ENCODE measurements at regions not wholly inside any gene's neighbourhood (a gene's known extent, or its start where the extent isn't known, plus 50 kb on each side); places are given as distances from the start of the nearest gene placed in this dataset.

DNA sequence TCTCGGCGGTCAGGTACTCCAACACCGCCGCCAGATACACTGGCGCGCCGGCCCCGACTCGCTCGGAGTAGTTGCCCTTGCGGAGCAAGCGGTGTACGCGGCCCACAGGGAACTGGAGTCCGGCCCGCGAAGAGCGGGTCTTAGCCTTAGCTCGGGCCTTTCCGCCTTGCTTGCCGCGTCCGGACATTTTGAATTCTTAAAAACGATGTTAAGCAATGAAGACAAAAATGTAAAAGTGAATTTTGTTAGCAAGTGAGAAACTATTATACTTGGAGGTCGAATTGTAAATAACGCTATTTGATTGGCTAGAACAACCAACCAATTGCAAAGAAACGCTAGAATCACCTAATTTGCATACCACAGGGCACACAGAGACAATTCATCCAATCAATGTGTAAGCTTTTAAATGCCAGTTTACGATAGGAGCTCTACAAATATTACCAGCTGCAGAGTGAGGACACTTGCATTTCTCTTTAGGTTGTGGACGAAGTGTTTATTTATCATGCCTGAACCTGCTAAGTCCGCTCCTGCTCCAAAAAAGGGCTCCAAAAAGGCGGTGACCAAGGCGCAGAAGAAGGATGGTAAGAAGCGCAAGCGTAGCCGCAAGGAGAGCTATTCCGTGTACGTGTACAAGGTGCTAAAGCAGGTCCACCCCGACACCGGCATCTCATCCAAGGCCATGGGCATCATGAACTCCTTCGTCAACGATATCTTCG is 112.0 kb downstream of the HFE start:
- ATAC-seq (peak; percentile 70 to 75 (median 72)), DNase-seq (peak; percentile 46 to 65)
- H3K27ac ChIP-seq, result peak overlapping the region; percentile 80
- WGBS, 3 donors, result 4 to 6% (median 4%) methylated on average over 42 of the region's 42 CpGs
- H3K4me3 ChIP-seq, result peak overlapping the region; percentile 67
- TF ChIP-seq, protein P1, sequence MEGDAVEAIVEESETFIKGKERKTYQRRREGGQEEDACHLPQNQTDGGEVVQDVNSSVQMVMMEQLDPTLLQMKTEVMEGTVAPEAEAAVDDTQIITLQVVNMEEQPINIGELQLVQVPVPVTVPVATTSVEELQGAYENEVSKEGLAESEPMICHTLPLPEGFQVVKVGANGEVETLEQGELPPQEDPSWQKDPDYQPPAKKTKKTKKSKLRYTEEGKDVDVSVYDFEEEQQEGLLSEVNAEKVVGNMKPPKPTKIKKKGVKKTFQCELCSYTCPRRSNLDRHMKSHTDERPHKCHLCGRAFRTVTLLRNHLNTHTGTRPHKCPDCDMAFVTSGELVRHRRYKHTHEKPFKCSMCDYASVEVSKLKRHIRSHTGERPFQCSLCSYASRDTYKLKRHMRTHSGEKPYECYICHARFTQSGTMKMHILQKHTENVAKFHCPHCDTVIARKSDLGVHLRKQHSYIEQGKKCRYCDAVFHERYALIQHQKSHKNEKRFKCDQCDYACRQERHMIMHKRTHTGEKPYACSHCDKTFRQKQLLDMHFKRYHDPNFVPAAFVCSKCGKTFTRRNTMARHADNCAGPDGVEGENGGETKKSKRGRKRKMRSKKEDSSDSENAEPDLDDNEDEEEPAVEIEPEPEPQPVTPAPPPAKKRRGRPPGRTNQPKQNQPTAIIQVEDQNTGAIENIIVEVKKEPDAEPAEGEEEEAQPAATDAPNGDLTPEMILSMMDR (IDR thresholded peaks at IDR 0.05), result no peak
- no peaks in the 10 kb centered on the region for H3K9me3 ChIP-seq
- intact Hi-C loops (cut with DNase I), result loop anchor here in 1 of 2 donors (5.0 kb wide), 2 partner anchors 33 to 73 kb away; a partner anchor contains a TSS
- H3K36me3 ChIP-seq (ENCODE audit: insufficient read depth in 1 of 2, low read depth in 1 of 2), result no peaks in the 10 kb centered on the region
- H3K4me1 ChIP-seq, result peaks cover 8% of the 10 kb centered on the region
- H3K27me3 ChIP-seq (ENCODE audit: insufficient read depth in 3 of 3, low read length in 2 of 3), result peaks cover 0 to 98% (median 35%) of the 10 kb centered on the region in 3 donors

DNA sequence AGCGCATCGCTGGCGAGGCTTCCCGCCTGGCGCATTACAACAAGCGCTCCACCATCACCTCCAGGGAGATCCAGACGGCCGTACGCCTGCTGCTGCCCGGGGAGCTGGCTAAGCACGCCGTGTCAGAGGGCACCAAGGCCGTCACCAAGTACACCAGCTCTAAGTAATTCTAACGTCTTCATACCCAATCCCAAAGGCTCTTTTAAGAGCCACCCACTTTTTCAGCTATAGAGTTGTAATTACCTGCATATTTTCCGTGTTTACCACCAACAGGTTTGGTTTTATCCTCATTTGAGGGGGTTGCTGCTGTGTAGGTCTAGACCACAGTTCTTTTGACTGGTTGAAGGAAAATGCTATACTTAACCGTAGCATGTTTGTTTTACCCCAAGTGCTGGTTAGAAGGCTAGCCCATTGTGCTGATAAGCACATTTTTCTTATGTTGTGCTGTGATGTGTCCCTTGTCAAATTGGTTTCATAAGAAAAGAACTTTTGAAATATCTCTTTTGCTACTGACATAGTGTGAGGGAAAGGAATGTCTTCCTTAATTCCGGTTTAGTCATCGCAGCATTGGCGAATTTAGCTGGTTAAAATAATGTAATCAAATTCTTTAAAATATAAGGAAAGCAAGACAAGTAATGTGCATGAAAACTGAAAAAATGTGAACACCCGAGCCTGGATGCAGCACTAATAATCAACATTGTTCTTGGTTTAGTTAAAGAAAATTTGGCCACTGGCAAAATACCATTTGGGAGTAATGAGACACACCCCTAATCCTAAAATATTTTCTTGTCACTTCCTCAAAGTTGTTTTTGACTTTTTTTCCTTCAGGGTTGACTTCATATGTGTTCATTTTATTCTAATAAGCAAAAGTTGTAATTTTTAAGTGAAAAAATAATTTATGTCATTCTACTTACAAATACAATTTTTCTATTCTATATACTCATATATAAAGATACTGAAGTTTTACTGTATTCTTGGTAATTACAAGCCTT is 112.8 kb downstream of the HFE start:
- no peak for DNase-seq

GRCh38 chr6:26200918-26201721 is 113.9 kb downstream of the HFE start:
- ATAC-seq, result no peak
- H3K4me1 ChIP-seq, result peaks cover 5% of the 10 kb centered on the region
- intact Hi-C loops (cut with DNase I), result no loop called here

More for the DNA sequence above, 112.8 kb downstream of the HFE start:
- H3K4me3 ChIP-seq, result peak overlapping the region; percentile 67
- WGBS, 3 donors, result 16 to 19% (median 18%) methylated on average over 20 of the region's 20 CpGs
- no peaks in the 10 kb centered on the region for H3K9me3 ChIP-seq
- intact Hi-C loops (cut with DNase I), result loop anchor here in 1 of 2 donors (5.0 kb wide), 2 partner anchors 32 to 72 kb away; a partner anchor contains a TSS
- TF ChIP-seq, protein P1 (IDR thresholded peaks at IDR 0.05), result no peak
- peaks cover 8% of the 10 kb centered on the region for H3K4me1 ChIP-seq
- no peaks in the 10 kb centered on the region for H3K36me3 ChIP-seq (ENCODE audit: insufficient read depth in 1 of 2, low read depth in 1 of 2)
- no peak for ATAC-seq
- H3K27ac ChIP-seq, result peak overlapping the region; percentile 62
- peaks cover 0 to 98% (median 42%) of the 10 kb centered on the region in 3 donors for H3K27me3 ChIP-seq (ENCODE audit: insufficient read depth in 3 of 3, low read length in 2 of 3)

DNA sequence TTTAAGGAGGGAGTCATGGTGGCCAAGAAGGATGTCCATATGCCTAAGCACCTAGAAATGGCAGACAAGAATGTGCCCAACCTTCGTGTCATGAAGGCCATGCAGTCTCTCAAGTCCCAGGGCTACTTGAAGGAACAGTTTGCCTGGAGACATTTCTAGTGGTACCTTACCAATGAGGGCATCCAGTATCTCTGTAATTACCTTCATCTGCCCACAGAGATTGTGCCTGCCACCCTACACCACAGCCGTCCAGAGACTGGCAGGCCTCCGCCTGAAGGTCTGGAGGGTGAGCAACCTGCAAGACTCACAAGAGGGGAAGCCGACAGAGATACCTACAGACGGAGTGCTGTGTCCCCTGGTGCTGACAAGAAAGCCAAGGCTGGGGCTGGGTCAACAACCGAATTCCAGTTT is 115.0 kb downstream of the HFE start:
- ATAC-seq, result no peak

More at GRCh38 chr6:26200918-26201721, 113.9 kb downstream of the HFE start:
- H3K27me3 ChIP-seq (ENCODE audit: insufficient read depth in 3 of 3, low read length in 2 of 3), result peaks cover 0 to 98% (median 41%) of the 10 kb centered on the region in 3 donors
- no peaks in the 10 kb centered on the region for H3K9me3 ChIP-seq
- WGBS, 3 donors, result 94 to 96% (median 95%) methylated on average over 16 of the region's 16 CpGs
- H3K27ac ChIP-seq, result no peak overlapping the region
- no peak overlapping the region for H3K4me3 ChIP-seq
- TF ChIP-seq, protein P1 (IDR thresholded peaks at IDR 0.05), result no peak
- DNase-seq, result no peak
- no peaks in the 10 kb centered on the region for H3K36me3 ChIP-seq (ENCODE audit: insufficient read depth in 1 of 2, low read depth in 1 of 2)

More for the DNA sequence above, 115.0 kb downstream of the HFE start:
- Histone ChIP-seq H3K27ac (no peak overlapping the region), H3K4me1 (no peaks in the 10 kb centered on the region), H3K36me3 (ENCODE audit: insufficient read depth in 1 of 2, low read depth in 1 of 2) (no peaks in the 10 kb centered on the region), H3K4me3 (no peak overlapping the region), H3K9me3 (no peaks in the 10 kb centered on the region), H3K27me3 (ENCODE audit: insufficient read depth in 3 of 3, low read length in 2 of 3) (peaks cover 0 to 98% (median 34%) of the 10 kb centered on the region in 3 donors)
- intact Hi-C loops (cut with DNase I), result no loop called here
- TF ChIP-seq, protein P1 (IDR thresholded peaks at IDR 0.05), result no peak
- DNase-seq, result no peak
- 88 to 93% (median 89%) methylated on average over 6 of the region's 6 CpGs for WGBS, 3 donors

Measured in psoas muscle (tissue), 7 donors.